Keratinocyte (primary cell): ENCODE measurements at regions not wholly inside any gene's neighbourhood (a gene's known extent, or its start where the extent isn't known, plus 50 kb on each side); places are given as distances from the start of the nearest gene placed in this dataset.

Experiments
- DNase-seq: peaks from one replicate; pipeline ENCODE4 v3.0.0-alpha.2; 2011; ENCODE audit warnings: low read depth, missing footprints, low spot score
- FAIRE-seq: peaks from 2 replicates; lab custom pipeline; 2011; peaks lifted over from hg19 to GRCh38; lab: Jason Lieb, UNC
- H2AFZ ChIP-seq: 2 replicates; pipeline ENCODE4 v1.6.0; 2012; ENCODE audit warnings: low read length, control low read depth, inconsistent platforms; ENCODE audit not compliant: control insufficient read depth
- H3K27ac ChIP-seq: 2 replicates; pipeline ENCODE4 v1.5.1; 2011; ENCODE audit warnings: low read length; ENCODE audit not compliant: control insufficient read depth, insufficient read depth
- H3K27me3 ChIP-seq: 3 replicates; pipeline ENCODE4 v1.6.0; 2011; ENCODE audit warnings: low read length; ENCODE audit not compliant: control insufficient read depth, insufficient read depth; ENCODE audit errors: extremely low read depth
- H3K36me3 ChIP-seq, 2 experiments: 2 replicates in 1 of 2; 3 replicates in 1 of 2; pipeline ENCODE4 v1.5.1; 2011; ENCODE audit warnings: low read length in 2 of 2, mild to moderate bottlenecking in 1 of 2; ENCODE audit not compliant: control insufficient read depth in 2 of 2, insufficient read depth in 2 of 2; ENCODE audit errors: extremely low read depth in 1 of 2
- H3K4me1 ChIP-seq: 3 replicates; pipeline ENCODE4 v1.5.1; 2011; ENCODE audit warnings: low read length; ENCODE audit not compliant: control insufficient read depth, insufficient read depth; ENCODE audit errors: extremely low read depth
- H3K4me2 ChIP-seq: 3 replicates; pipeline ENCODE4 v1.6.0; 2011; ENCODE audit warnings: low read depth, low read length; ENCODE audit not compliant: control insufficient read depth, insufficient read depth; ENCODE audit errors: extremely low read depth
- H3K4me3 ChIP-seq, 3 experiments: fragments of 200-600 bp in 1 of 3; sonication (generic) in 1 of 3; 2 replicates in 2 of 3; 3 replicates in 1 of 3; pipeline ENCODE4 v1.5.1; 2011 to 2016; ENCODE audit warnings: low read length in 3 of 3, mild to moderate bottlenecking in 3 of 3, control low read depth in 2 of 3, inconsistent platforms in 1 of 3, low read depth in 1 of 3, mixed read lengths in 1 of 3, mixed run types in 1 of 3, moderate library complexity in 1 of 3; ENCODE audit not compliant: control insufficient read depth in 2 of 3, insufficient read depth in 2 of 3; ENCODE audit errors: extremely low read depth in 1 of 3
- H3K79me2 ChIP-seq: 2 replicates; pipeline ENCODE4 v1.6.0; 2012; ENCODE audit warnings: low read length; ENCODE audit not compliant: control insufficient read depth, insufficient read depth
- H3K9ac ChIP-seq: 3 replicates; pipeline ENCODE4 v1.6.0; 2011; ENCODE audit warnings: low read length; ENCODE audit not compliant: control insufficient read depth, insufficient read depth; ENCODE audit errors: extremely low read depth
- H3K9me1 ChIP-seq: 3 replicates; pipeline ENCODE4 v1.6.0; 2011; ENCODE audit warnings: low read length; ENCODE audit not compliant: control insufficient read depth, insufficient read depth; ENCODE audit errors: extremely low read depth
- H3K9me3 ChIP-seq: 2 replicates; pipeline ENCODE4 v1.5.1; 2012; ENCODE audit warnings: low read depth, low read length; ENCODE audit not compliant: control insufficient read depth
- H4K20me1 ChIP-seq: 3 replicates; pipeline ENCODE4 v1.6.0; 2011; ENCODE audit warnings: low read length; ENCODE audit not compliant: control insufficient read depth, insufficient read depth; ENCODE audit errors: extremely low read depth
- EZH2 ChIP-seq: IDR thresholded peaks from one replicate; pipeline ENCODE4 v1.6.1; 2012; ENCODE audit warnings: inconsistent platforms, mild to moderate bottlenecking, low read length, moderate library complexity
- dilution Hi-C: fragments of 300-500 bp; cut with MboI; formaldehyde crosslinking; loops from one replicate; pipeline ENCODE4 v1.7.0; 2020; ENCODE audit warnings: low sequenced_read_pairs; ENCODE audit not compliant: extremely low pct_ligation_motif_present
- TF ChIP-seq, protein P1 (sequence below), 3 experiments: IDR thresholded peaks in 1 of 3; conservative IDR thresholded peaks in 1 of 3; optimal IDR thresholded peaks in 1 of 3; 2 replicates in 2 of 3; 3 replicates in 1 of 3; pipeline versions ENCODE3 to v1.5.1; 2011; ENCODE audit warnings: low read length in 3 of 3, mild to moderate bottlenecking in 3 of 3, moderate library complexity in 2 of 3, control low read depth in 1 of 3, inconsistent platforms in 1 of 3; ENCODE audit not compliant: insufficient read depth in 2 of 3; ENCODE audit errors: extremely low read depth in 1 of 3

GRCh38 chr3:721086-721485 is 371.7 kb upstream of the CNTN6 start:
- H3K36me3 ChIP-seq = no peaks in the 10 kb centered on the region
- H3K27ac ChIP-seq = no peak overlapping the region
- DNase-seq (no peak), FAIRE-seq (no peak)
- H3K9me3 ChIP-seq = no peaks in the 10 kb centered on the region
- no peaks in the 10 kb centered on the region for H4K20me1 ChIP-seq
- H3K9me1 ChIP-seq = no peaks in the 10 kb centered on the region
- no peak overlapping the region for H3K9ac ChIP-seq
- no peak overlapping the region for H2AFZ ChIP-seq
- H3K4me1 ChIP-seq = no peaks in the 10 kb centered on the region
- dilution Hi-C loops = no loop called here
- TF ChIP-seq, protein P1, sequence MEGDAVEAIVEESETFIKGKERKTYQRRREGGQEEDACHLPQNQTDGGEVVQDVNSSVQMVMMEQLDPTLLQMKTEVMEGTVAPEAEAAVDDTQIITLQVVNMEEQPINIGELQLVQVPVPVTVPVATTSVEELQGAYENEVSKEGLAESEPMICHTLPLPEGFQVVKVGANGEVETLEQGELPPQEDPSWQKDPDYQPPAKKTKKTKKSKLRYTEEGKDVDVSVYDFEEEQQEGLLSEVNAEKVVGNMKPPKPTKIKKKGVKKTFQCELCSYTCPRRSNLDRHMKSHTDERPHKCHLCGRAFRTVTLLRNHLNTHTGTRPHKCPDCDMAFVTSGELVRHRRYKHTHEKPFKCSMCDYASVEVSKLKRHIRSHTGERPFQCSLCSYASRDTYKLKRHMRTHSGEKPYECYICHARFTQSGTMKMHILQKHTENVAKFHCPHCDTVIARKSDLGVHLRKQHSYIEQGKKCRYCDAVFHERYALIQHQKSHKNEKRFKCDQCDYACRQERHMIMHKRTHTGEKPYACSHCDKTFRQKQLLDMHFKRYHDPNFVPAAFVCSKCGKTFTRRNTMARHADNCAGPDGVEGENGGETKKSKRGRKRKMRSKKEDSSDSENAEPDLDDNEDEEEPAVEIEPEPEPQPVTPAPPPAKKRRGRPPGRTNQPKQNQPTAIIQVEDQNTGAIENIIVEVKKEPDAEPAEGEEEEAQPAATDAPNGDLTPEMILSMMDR (optimal IDR thresholded peaks at IDR 0.05 in 1 of 3, IDR thresholded peaks at IDR 0.05 in 1 of 3, conservative IDR thresholded peaks at IDR 0.05 in 1 of 3; ENCODE audit: extremely low read depth in 1 of 3, insufficient read depth in 2 of 3, low read length in 3 of 3) = no peak
- TF ChIP-seq EZH2 = no peak
- no peak overlapping the region for H3K4me2 ChIP-seq
- no peaks in the 10 kb centered on the region for H3K79me2 ChIP-seq
- no peaks in the 10 kb centered on the region for H3K27me3 ChIP-seq
- H3K4me3 ChIP-seq = no peak overlapping the region

DNA sequence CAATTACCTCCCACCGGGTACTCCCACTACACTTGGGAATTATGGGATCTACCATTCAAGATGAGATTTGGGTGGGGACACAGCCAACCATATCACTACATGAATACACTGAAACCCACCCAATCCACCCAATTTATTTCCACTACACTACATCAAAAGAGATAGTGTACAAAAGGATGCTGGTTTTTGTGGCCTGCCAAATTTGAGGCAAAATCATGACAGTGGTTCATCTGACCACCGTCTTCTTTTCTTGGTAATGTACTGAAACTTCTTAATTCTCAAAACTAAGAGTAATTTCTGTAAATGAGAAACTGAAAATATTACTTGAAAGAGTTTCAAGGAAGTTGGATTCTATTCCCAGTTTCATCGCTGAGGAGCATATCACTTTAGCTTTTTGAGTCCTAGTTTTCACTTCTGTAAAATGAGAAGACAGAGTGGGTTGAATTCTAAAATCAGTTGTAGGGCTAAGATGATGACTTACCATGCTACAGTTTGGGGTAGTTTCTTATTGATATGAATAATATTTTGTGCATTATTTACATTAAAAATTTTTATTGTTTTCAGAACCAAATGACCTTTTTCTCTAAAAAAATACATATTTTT is 360.4 kb upstream of the CNTN6 start:
- Histone ChIP-seq H3K4me2 (no peak overlapping the region), H2AFZ (no peak overlapping the region), H3K79me2 (no peaks in the 10 kb centered on the region), H3K4me1 (no peaks in the 10 kb centered on the region), H3K9me1 (no peaks in the 10 kb centered on the region), H4K20me1 (no peaks in the 10 kb centered on the region), H3K27ac (no peak overlapping the region), H3K36me3 (no peaks in the 10 kb centered on the region), H3K9ac (no peak overlapping the region), H3K9me3 (no peaks in the 10 kb centered on the region), H3K27me3 (no peaks in the 10 kb centered on the region), H3K4me3 (no peak overlapping the region)
- dilution Hi-C loops = no loop called here
- no peak for FAIRE-seq
- no peak for DNase-seq
- no peak for TF ChIP-seq EZH2
- TF ChIP-seq, protein P1 (optimal IDR thresholded peaks at IDR 0.05 in 1 of 3, IDR thresholded peaks at IDR 0.05 in 1 of 3, conservative IDR thresholded peaks at IDR 0.05 in 1 of 3; ENCODE audit: extremely low read depth in 1 of 3, insufficient read depth in 2 of 3, low read length in 3 of 3) = no peak
